Adrenal gland (tissue), 9 donors: ENCODE measurements at regions not wholly inside any gene's neighbourhood (a gene's known extent, or its start where the extent isn't known, plus 50 kb on each side); places are given as distances from the start of the nearest gene placed in this dataset.

Experiments used
- DNase-seq, 7 donors: peaks; one replicate each; pipeline ENCODE4 v3.0.0-alpha.2; 2019 to 2020
- H3K27ac ChIP-seq, 5 donors: fragments of 200-600 bp; sonication (generic) in 4 of 5; 1 replicate in 3 of 5; 2 replicates in 2 of 5; pipeline versions ENCODE4 v1.5.1 to v1.8.0; 2016 to 2020; ENCODE audit warnings: mild to moderate bottlenecking in 1 of 5
- H3K27me3 ChIP-seq: fragments of 200-600 bp; 2 replicates; pipeline ENCODE4 v1.8.0; 2021
- H3K36me3 ChIP-seq, 2 donors: fragments of 200-600 bp; replicated peaks in 1 of 2; 1 replicate in 1 of 2; 2 replicates in 1 of 2; pipeline versions ENCODE4 v1.5.1 to v1.8.0; 2018 to 2022
- H3K4me1 ChIP-seq, 2 donors: fragments of 200-600 bp; replicated peaks in 1 of 2; 1 replicate in 1 of 2; 2 replicates in 1 of 2; pipeline versions ENCODE4 v1.5.1 to v1.8.0; 2018 to 2021
- H3K4me3 ChIP-seq, 4 donors: fragments of 200-600 bp; sonication (generic) in 3 of 4; one replicate each; pipeline ENCODE4 v1.5.1; 2016 to 2018
- H3K9me3 ChIP-seq, 3 donors: fragments of 200-600 bp; sonication (generic) in 1 of 3; replicated peaks in 1 of 3; 1 replicate in 2 of 3; 2 replicates in 1 of 3; pipeline versions ENCODE4 v1.5.1 to v1.8.0; 2016 to 2021
- POLR2A ChIP-seq, 2 donors: fragments of 450-650 bp; IDR thresholded peaks; one replicate each; pipeline ENCODE4 v1.6.1; 2017; ENCODE audit warnings: antibody characterized with exemption in 2 of 2, mild to moderate bottlenecking in 2 of 2, moderate library complexity in 1 of 2
- WGBS, 4 donors: extraction: QIAGEN DNeasy Blood & Tissue Kit in 2 of 4; methylation state at CpG; one replicate each; pipeline versions ENCODE4 v1.1.5 to v1.1.7; 2013 to 2017; 5-methylcytosine and 5-hydroxymethylcytosine counted together
- intact Hi-C, 2 donors: fragments of 100-400 bp; cut with DNase I; formaldehyde crosslinking; loops; one replicate each; pipeline versions ENCODE4 v1.14.1 to v1.15.0; 2022 to 2023
- TF ChIP-seq, protein P1 (sequence below), 6 experiments: fragments of 450-650 bp in 4 of 6; fragments of 200-600 bp in 2 of 6; sonication (generic) in 1 of 6; IDR thresholded peaks; 1 replicate in 5 of 6; 2 replicates in 1 of 6; pipeline versions ENCODE4 v1.5.1 to v1.8.0; 2016 to 2021; ENCODE audit warnings: antibody characterized with exemption in 6 of 6, mild to moderate bottlenecking in 2 of 6, moderate library complexity in 1 of 6
- donor health status: healthy with polysubstance abuse.
- donor health status: Bipolar disorder and iron deficiency.
- donor health status: DM: yes; HTN: yes; CAD: no.
- donor health status: DM: no; HTN: no; CAD: no.
- donor health status: DM: no; HTN: no; CAD: no.

DNA sequence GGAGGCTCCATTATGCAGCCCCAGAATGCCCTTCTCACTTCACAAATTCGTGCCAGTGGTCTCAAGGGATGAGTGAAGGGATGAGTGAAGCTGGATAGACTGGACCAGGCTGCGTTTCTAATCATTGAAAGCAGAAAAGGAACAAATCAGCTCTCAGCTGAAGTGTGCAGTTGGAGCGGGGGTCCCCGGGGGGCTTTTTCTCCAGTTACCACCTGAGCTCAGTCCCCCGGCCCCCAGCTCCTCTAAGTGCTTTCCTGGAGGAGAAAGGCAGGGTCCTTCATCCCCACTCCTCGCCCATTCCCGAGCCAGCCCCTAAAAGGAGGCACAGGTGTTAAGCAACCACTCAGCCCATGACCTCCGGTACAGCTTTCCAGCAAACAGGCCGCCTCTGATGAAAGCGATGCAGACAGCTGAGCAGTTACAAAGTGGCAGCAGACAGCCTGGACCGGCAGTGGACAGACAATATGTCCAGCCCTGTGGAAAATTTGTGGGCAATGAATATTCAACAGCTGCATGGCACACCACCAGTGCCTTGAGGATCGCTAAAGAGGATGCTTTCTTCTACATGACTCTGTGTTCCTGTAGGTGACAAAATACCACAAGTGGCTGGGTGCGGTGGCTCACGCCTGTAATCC, 110.7 kb upstream of the UBL3 start:
- no peak overlapping the region for H3K4me3 ChIP-seq
- no peak overlapping the region for H3K27ac ChIP-seq
- no peaks in the 10 kb centered on the region for H3K4me1 ChIP-seq
- H3K9me3 ChIP-seq, result no peaks in the 10 kb centered on the region
- H3K36me3 ChIP-seq, result no peaks in the 10 kb centered on the region
- TF ChIP-seq, protein P1, sequence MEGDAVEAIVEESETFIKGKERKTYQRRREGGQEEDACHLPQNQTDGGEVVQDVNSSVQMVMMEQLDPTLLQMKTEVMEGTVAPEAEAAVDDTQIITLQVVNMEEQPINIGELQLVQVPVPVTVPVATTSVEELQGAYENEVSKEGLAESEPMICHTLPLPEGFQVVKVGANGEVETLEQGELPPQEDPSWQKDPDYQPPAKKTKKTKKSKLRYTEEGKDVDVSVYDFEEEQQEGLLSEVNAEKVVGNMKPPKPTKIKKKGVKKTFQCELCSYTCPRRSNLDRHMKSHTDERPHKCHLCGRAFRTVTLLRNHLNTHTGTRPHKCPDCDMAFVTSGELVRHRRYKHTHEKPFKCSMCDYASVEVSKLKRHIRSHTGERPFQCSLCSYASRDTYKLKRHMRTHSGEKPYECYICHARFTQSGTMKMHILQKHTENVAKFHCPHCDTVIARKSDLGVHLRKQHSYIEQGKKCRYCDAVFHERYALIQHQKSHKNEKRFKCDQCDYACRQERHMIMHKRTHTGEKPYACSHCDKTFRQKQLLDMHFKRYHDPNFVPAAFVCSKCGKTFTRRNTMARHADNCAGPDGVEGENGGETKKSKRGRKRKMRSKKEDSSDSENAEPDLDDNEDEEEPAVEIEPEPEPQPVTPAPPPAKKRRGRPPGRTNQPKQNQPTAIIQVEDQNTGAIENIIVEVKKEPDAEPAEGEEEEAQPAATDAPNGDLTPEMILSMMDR (IDR thresholded peaks at IDR 0.05), result no peak
- no peak for TF ChIP-seq POLR2A (IDR thresholded peaks at IDR 0.05)
- WGBS, 4 donors, result 86 to 94% (median 93%) methylated on average over 14 of the region's 14 CpGs
- no peak for DNase-seq
- intact Hi-C loops, result no loop called here
- no peaks in the 10 kb centered on the region for H3K27me3 ChIP-seq

DNA sequence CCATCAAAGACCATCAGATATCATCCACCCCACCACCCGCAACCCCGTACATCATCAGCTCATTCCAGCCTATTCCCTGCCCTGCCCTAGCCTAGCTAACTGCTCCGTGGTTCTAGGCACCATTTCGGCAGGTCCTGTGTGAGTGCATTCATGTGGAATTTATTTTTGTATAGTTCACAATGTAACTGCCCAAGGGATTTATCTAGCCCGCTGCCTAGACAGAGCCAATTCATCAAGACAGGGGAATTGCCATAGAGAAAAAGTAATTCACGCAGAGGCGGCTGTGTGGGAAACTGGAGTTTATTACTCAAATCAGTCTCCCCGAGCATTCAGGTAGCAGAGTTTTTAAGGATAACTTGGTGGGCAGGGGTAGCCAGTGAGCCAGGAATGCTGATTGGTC, 109.2 kb upstream of the UBL3 start:
- H3K36me3 ChIP-seq, result no peaks in the 10 kb centered on the region
- 86 to 91% (median 88%) methylated on average over 8 of the region's 8 CpGs for WGBS, 4 donors
- no peak overlapping the region for H3K27ac ChIP-seq
- no peak overlapping the region for H3K4me3 ChIP-seq
- no peaks in the 10 kb centered on the region for H3K9me3 ChIP-seq
- H3K4me1 ChIP-seq, result no peaks in the 10 kb centered on the region
- intact Hi-C loops, result no loop called here
- no peaks in the 10 kb centered on the region for H3K27me3 ChIP-seq
- no peak for DNase-seq
- no peak for TF ChIP-seq POLR2A (IDR thresholded peaks at IDR 0.05)
- TF ChIP-seq, protein P1 (IDR thresholded peaks at IDR 0.05), result no peak

DNA sequence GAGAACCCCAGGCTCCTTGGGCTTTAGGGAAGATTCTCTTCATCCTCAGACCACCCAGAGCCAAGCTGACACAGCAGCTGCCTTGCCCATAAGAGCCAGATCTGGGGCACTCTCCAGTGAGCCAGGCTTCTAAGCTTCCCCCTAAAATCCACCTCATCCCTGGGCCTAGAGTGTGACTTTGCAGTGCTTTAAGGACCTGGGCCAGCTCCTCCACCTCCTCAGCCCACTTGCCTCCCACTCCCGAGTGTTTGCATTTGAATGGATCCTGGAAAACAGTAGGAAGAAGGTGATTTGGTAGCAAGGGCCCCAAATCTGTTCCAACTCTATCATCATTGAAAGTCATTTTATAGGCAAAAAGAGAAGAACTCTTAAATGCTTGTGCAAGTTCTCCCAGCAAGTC, 108.7 kb upstream of the UBL3 start:
- intact Hi-C loops, result no loop called here
- WGBS, 4 donors, result 67 to 92% (median 75%) methylated on average over 1 of the region's 1 CpG
- TF ChIP-seq POLR2A (IDR thresholded peaks at IDR 0.05), result no peak
- TF ChIP-seq, protein P1 (IDR thresholded peaks at IDR 0.05), result no peak
- Histone ChIP-seq H3K27ac (no peak overlapping the region), H3K4me3 (no peak overlapping the region), H3K9me3 (no peaks in the 10 kb centered on the region), H3K36me3 (no peaks in the 10 kb centered on the region), H3K27me3 (no peaks in the 10 kb centered on the region), H3K4me1 (no peaks in the 10 kb centered on the region)
- no peak for DNase-seq

DNA sequence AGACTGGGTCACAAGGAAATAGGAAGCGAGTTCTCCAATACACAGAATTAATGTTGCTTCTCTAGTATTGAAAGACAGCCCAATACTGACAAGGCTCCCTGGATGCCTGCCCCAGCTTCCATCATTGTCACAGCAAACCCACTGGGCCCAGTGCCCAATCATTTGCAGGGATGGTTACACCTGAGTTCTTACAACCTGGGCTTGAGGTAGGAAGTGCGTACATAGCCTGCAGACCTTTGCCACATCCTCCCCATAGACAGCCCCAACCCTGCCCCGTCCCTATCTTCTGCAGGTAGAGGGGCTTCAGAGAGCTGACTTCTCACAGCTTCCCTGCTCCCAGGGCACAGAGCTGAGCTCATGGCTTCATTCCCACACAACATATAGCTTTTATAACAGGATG, 108.1 kb upstream of the UBL3 start:
- Histone ChIP-seq H3K27ac (no peak overlapping the region), H3K4me1 (no peaks in the 10 kb centered on the region), H3K9me3 (no peaks in the 10 kb centered on the region), H3K36me3 (no peaks in the 10 kb centered on the region), H3K27me3 (no peaks in the 10 kb centered on the region), H3K4me3 (no peak overlapping the region)
- no peak for DNase-seq
- 81 to 96% (median 87%) methylated on average over 3 of the region's 3 CpGs for WGBS, 4 donors
- intact Hi-C loops, result no loop called here
- TF ChIP-seq, protein P1 (IDR thresholded peaks at IDR 0.05), result no peak
- no peak for TF ChIP-seq POLR2A (IDR thresholded peaks at IDR 0.05)
